Spinal cord (tissue), 9 donors: ENCODE measurements at regions not wholly inside any gene's neighbourhood (a gene's known extent, or its start where the extent isn't known, plus 50 kb on each side); places are given as distances from the start of the nearest gene placed in this dataset.

ENCODE experiments used
- DNase-seq, 6 donors: peaks; one replicate each; pipeline versions ENCODE4 v3.0.0 to v3.0.0-alpha.2; 2013 to 2015; ENCODE audit warnings: low spot score in 6 of 6, low read depth in 4 of 6
- H3K27ac ChIP-seq: one replicate; pipeline ENCODE4 v1.5.1; 2013; ENCODE audit warnings: low read depth, low read length, control low read depth
- H3K27me3 ChIP-seq: one replicate; pipeline ENCODE4 v1.6.1; 2013; ENCODE audit warnings: low read length; ENCODE audit not compliant: control insufficient read depth, insufficient read depth
- H3K36me3 ChIP-seq: one replicate; pipeline ENCODE4 v1.6.1; 2013; ENCODE audit warnings: low read length; ENCODE audit not compliant: control insufficient read depth, insufficient read depth
- H3K4me1 ChIP-seq: one replicate; pipeline ENCODE4 v1.6.1; 2013; ENCODE audit warnings: low read length; ENCODE audit not compliant: control insufficient read depth, insufficient read depth
- H3K4me3 ChIP-seq: one replicate; pipeline ENCODE4 v1.5.1; 2013; ENCODE audit warnings: low read depth, low read length, control low read depth
- H3K9me3 ChIP-seq: one replicate; pipeline ENCODE4 v1.6.1; 2013; ENCODE audit warnings: low read length; ENCODE audit not compliant: control insufficient read depth, insufficient read depth
- WGBS: methylation state at CpG from one replicate; pipeline ENCODE4 v1.1.5; 2013; ENCODE audit warnings: missing lambda C conversion rate; ENCODE audit not compliant: insufficient coverage; 5-methylcytosine and 5-hydroxymethylcytosine counted together
- donor health status: healthy.

GRCh38 chr5:12237837-12238575 lies 333.8 kb upstream of the CTNND2 start:
- no peak for DNase-seq
- Histone ChIP-seq H3K27ac (no peak overlapping the region), H3K4me3 (no peak overlapping the region), H3K9me3 (no peaks in the 10 kb centered on the region), H3K27me3 (no peaks in the 10 kb centered on the region), H3K4me1 (no peaks in the 10 kb centered on the region), H3K36me3 (no peaks in the 10 kb centered on the region)
- 33% methylated on average over 5 of the region's 6 CpGs for WGBS

GRCh38 chr5:12230659-12231058 lies 326.4 kb upstream of the CTNND2 start:
- Histone ChIP-seq H3K4me3 (no peak overlapping the region), H3K4me1 (no peaks in the 10 kb centered on the region), H3K27ac (no peak overlapping the region), H3K9me3 (no peaks in the 10 kb centered on the region), H3K27me3 (no peaks in the 10 kb centered on the region), H3K36me3 (no peaks in the 10 kb centered on the region)
- whole genome bisulfite sequencing = 89% methylated on average over 9 of the region's 9 CpGs
- no peak for DNase-seq

GRCh38 chr5:12217039-12217438 lies 312.8 kb upstream of the CTNND2 start:
- no peak for DNase-seq
- H3K4me1 ChIP-seq = no peaks in the 10 kb centered on the region
- no peaks in the 10 kb centered on the region for H3K36me3 ChIP-seq
- H3K27ac ChIP-seq = no peak overlapping the region
- WGBS = 0% methylated on average over 1 of the region's 2 CpGs
- H3K4me3 ChIP-seq = no peak overlapping the region
- H3K9me3 ChIP-seq = no peaks in the 10 kb centered on the region
- H3K27me3 ChIP-seq = no peaks in the 10 kb centered on the region

- H3K27ac ChIP-seq = no peak overlapping the region
- DNase-seq = peak in 1 of 6 donors; percentile 53
- 94% methylated on average over 2 of the region's 2 CpGs for WGBS
Observed at GRCh38 chr5:12214267-12215015, 310.2 kb upstream of the CTNND2 start.

GRCh38 chr5:12208366-12209100 lies 304.3 kb upstream of the CTNND2 start:
- WGBS = 80% methylated on average over 4 of the region's 4 CpGs
- Histone ChIP-seq H3K27me3 (no peaks in the 10 kb centered on the region), H3K4me1 (no peaks in the 10 kb centered on the region), H3K36me3 (no peaks in the 10 kb centered on the region), H3K9me3 (peaks cover 1% of the 10 kb centered on the region), H3K4me3 (no peak overlapping the region), H3K27ac (no peak overlapping the region)
- DNase-seq = peak in 1 of 6 donors; percentile 72

More at GRCh38 chr5:12214267-12215015, 310.2 kb upstream of the CTNND2 start:
- no peaks in the 10 kb centered on the region for H3K4me1 ChIP-seq
- no peaks in the 10 kb centered on the region for H3K36me3 ChIP-seq
- no peak overlapping the region for H3K4me3 ChIP-seq
- H3K9me3 ChIP-seq = no peaks in the 10 kb centered on the region
- H3K27me3 ChIP-seq = no peaks in the 10 kb centered on the region

GRCh38 chr5:12204761-12205160 lies 300.5 kb upstream of the CTNND2 start:
- WGBS = 90% methylated on average over 2 of the region's 2 CpGs
- H3K36me3 ChIP-seq = no peaks in the 10 kb centered on the region

GRCh38 chr5:12193536-12193935 lies 289.3 kb upstream of the CTNND2 start:
- WGBS = 90% methylated on average over 5 of the region's 9 CpGs
- no peaks in the 10 kb centered on the region for H3K9me3 ChIP-seq

More at GRCh38 chr5:12204761-12205160, 300.5 kb upstream of the CTNND2 start:
- Histone ChIP-seq H3K4me1 (no peaks in the 10 kb centered on the region), H3K4me3 (no peak overlapping the region), H3K9me3 (peaks cover 1% of the 10 kb centered on the region), H3K27ac (no peak overlapping the region), H3K27me3 (no peaks in the 10 kb centered on the region)
- DNase-seq = no peak

GRCh38 chr5:12183003-12183402 lies 278.8 kb upstream of the CTNND2 start:
- H3K9me3 ChIP-seq = no peaks in the 10 kb centered on the region
- H3K4me1 ChIP-seq = no peaks in the 10 kb centered on the region
- peak in 3 of 6 donors; percentile 4 to 66 (median 56) for DNase-seq
- H3K4me3 ChIP-seq = no peak overlapping the region
- no peak overlapping the region for H3K27ac ChIP-seq
- H3K36me3 ChIP-seq = no peaks in the 10 kb centered on the region
- 67% methylated on average over 3 of the region's 6 CpGs for whole genome bisulfite sequencing
- no peaks in the 10 kb centered on the region for H3K27me3 ChIP-seq

More at GRCh38 chr5:12193536-12193935, 289.3 kb upstream of the CTNND2 start:
- Histone ChIP-seq H3K27me3 (no peaks in the 10 kb centered on the region), H3K4me1 (no peaks in the 10 kb centered on the region), H3K36me3 (no peaks in the 10 kb centered on the region), H3K4me3 (no peak overlapping the region), H3K27ac (no peak overlapping the region)
- DNase-seq = peak in 1 of 6 donors; percentile 89

- no peak overlapping the region for H3K4me3 ChIP-seq
- no peak overlapping the region for H3K27ac ChIP-seq
- DNase-seq = no peak
- no peaks in the 10 kb centered on the region for H3K9me3 ChIP-seq
- no peaks in the 10 kb centered on the region for H3K36me3 ChIP-seq
- no peaks in the 10 kb centered on the region for H3K4me1 ChIP-seq
- H3K27me3 ChIP-seq = no peaks in the 10 kb centered on the region
Observed at GRCh38 chr5:12177851-12178250, 273.6 kb upstream of the CTNND2 start.
